GM19328 (cell line): ENCODE measurements at regions not wholly inside any gene's neighbourhood (a gene's known extent, or its start where the extent isn't known, plus 50 kb on each side); places are given as distances from the start of the nearest gene placed in this dataset.
"Not testable (repeated sequence)": the region's sequence is repeated elsewhere in the genome, so short reads cannot be mapped to it uniquely, and the experiment has no call there.

Experiments
- ATAC-seq: cut with Tn5 transposase; IDR thresholded peaks from one replicate; pipeline ENCODE4 v1.9.1; 2021; ENCODE audit warnings: mild to moderate bottlenecking, moderate library complexity; ENCODE audit not compliant: unreplicated experiment

DNA sequence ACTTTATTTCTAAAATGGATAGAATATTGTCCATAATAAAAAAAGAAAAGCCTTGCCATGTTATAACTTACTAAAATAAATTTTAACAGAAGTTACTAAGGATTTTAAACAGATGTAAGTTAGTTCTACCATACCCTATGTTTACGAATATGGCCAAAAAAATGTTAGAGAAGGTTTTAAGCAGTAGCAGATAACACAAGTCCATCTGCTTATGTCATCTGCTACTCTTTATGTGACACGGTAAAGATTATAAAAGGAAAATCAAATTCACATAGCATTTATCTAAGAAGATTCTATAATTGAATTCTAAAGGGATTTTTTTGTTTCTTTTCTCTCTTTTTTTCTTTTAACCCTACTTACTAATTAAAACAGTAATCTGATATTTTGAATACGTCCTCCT is 114.2 kb upstream of the MIR17HG start:
- no peak for ATAC-seq

DNA sequence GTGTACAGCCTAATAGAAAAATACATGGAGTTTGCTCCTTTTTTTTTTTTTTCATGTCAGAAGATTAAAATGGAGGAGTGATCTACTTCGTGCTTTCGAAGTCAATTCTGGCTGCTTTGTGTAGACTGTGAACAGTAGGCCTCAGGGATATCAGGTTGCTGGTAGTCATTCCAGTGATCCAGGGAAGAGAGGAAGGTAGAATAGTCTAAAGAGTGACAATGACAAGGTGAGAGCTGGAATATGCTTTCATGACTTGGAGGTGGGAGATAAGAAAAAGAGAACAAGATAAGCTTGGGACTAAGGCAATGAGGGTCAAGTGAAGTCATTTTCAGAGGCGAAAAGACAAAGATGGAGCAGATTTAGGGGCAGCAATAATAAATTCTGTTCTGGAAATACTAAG is 111.3 kb upstream of the MIR17HG start:
- ATAC-seq, result no peak

- no peak for ATAC-seq
Measured at GRCh38 chr13:91236921-91237320, 110.6 kb upstream of the MIR17HG start.

DNA sequence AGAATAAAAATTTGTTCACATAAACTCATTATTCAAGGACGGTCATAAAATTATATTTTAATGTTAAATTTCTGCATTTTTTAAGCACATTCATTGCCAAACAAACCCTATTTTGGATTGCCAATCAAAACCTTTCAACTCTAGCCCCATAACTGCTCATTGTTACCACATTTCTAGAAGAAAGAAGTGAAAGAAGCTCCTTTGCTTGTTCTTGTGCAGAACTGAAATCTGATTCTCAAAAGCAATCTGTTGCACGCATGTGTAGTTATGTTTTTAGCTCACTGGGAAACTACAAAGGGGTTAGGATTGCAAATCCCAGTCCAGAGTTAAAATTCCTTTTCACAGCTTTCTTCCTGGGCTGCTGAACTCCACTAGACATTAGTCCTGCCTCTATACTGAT is 109.5 kb upstream of the MIR17HG start:
- no peak for ATAC-seq

GRCh38 chr13:91240341-91240740 is 107.1 kb upstream of the MIR17HG start:
- no peak for ATAC-seq

DNA sequence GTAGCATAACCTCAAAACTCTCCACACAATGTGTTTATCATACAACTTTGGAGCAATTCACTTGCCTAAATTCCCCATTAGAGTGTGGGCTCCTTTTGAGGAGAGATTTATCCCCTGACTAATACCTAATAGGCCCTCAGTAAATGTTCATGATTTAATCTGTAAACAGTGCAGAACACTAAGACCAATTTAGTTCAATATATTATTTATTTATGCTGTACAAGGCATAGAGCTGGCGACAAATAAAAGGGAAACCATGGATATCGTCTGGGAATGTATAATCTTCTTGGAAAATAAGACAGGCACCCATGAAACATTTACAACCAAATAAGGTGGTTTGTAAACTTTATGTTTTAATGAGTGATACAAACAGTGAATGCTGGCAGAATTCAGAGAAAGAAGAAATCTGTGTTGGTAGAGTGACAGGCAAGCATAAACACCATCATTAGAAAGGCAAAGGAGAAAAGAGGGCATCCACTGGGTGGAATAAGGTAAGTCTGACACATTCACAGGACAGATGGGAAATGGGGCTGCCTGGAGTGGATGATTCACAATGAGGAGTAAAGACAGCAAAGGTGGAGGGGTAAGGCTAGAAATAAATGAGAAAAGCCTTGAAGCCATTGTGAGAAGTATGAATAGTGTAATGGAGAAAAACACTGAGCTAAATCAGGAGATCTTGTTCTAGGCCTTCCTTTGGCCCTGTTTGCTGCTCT is 106.1 kb upstream of the MIR17HG start:
- ATAC-seq, result no peak

- ATAC-seq, result no peak
Measured at GRCh38 chr13:91242652-91243051, 104.8 kb upstream of the MIR17HG start.

GRCh38 chr13:91245288-91245687 is 102.2 kb upstream of the MIR17HG start:
- ATAC-seq, result no peak

DNA sequence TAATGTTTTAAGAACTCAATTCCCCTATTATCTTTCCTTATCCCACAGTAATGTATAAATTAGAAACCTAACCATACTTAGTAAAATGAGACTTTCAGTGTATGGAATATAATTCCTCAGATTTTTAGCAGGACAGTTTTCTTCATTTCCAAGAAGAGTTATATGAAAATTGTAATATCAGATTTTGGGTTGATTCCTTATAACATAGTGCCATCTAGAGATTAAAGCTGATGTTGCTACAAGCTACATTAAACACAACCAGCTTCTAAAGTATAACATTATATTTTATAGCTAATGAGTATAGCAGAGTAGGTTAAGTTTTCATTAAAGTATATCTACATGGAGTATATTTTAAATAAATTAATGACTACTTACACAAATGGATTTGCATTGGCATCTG is 99.7 kb upstream of the MIR17HG start:
- no peak for ATAC-seq

DNA sequence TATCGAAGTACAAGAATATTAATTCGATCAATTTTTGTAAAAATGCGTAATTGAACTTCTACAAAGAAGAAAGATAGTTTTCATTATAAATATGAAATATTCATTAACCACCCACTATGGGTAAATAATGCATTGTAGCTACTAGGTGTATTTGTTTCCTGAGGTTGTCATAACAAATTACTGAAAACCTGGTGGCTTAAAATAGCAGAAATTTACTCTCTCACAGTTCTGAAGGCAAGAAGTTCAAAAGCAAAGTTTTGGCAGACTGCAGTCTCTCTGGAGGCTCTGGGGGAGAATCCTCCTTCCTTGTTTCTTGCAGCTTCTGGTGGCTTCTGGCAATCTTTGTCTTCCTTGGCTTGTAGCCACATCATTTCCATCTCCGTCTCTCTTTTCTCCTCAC is 99.2 kb upstream of the MIR17HG start:
- ATAC-seq, result no peak

GRCh38 chr13:91249370-91249769 is 98.1 kb upstream of the MIR17HG start:
- no peak for ATAC-seq

- ATAC-seq, result no peak
Measured at GRCh38 chr13:91249861-91250260, 97.6 kb upstream of the MIR17HG start.

GRCh38 chr13:91251573-91251972 is 95.9 kb upstream of the MIR17HG start:
- not testable (repeated sequence) for ATAC-seq

- no peak for ATAC-seq
Measured at GRCh38 chr13:91264484-91264883, 83.0 kb upstream of the MIR17HG start.

DNA sequence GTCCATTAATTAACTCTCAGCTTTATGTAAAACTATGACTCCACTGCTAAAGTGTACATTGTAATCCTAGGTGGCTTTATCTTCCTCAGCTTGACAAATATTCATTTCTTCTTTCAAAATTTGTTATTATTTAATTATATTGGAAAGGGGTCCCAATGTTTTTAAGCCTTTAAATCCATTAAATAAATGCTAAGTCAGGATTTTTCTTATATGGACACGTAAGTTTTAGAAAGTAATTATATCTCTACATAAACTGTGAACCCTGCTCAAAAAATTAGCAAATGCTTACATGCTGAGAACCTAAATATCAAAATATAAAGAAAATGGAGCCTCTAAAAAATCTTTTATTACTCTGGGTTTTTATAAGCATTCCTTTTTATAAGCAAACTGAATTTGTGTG is 78.2 kb upstream of the MIR17HG start:
- no peak for ATAC-seq

- no peak for ATAC-seq
Measured at GRCh38 chr13:91270031-91270430, 77.5 kb upstream of the MIR17HG start.

- ATAC-seq, result no peak
Measured at GRCh38 chr13:91272235-91272777, 75.2 kb upstream of the MIR17HG start.

DNA sequence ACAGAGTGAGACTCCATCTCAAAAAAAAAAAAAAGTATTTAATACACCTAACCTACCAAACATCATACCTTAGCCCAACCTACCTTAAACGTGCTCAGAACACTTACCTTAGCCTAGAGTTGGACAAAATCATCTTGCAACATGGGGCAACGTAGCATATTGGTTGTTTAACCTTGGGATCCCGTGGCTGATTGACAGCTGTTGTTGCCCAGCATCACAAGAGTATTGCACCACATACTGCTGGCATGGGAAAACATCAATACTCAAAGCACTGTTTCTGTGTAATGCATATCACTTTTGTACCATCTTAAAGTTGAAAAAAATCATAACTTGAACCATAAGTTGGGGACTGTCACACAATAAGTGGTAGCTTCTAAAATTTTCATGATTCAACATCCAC is 73.8 kb upstream of the MIR17HG start:
- ATAC-seq, result no peak

DNA sequence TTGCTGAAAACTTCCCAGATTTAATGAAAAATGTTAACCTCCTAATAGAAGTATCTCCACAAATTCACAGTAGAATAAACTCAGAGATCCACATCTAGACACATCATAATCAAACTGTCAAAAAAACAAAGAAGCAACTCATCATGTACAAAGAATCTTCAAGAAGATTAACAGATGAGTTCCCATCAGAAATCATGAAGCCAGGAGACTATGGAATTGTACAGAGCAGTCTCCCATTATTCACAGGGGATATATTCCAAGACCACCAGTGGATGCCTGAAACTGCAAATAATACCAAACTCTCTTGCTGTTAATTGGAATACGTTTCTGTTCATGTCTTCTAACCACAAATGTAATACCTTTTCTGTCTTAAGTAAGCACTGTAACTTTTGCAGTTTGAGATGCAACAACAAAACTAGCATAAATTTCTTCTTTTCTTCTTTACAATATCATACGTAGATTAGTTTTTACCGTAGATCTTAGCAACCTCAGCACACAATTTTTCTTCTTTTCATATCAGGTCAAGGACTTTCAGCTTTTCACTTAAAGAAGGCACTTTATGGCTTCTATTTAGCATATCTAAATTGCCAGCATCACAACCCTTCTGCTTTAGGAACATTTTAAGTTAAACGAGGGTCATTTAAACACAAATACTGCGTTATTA is 70.3 kb upstream of the MIR17HG start:
- no peak for ATAC-seq

- no peak for ATAC-seq
Measured at GRCh38 chr13:91278291-91278690, 69.2 kb upstream of the MIR17HG start.

DNA sequence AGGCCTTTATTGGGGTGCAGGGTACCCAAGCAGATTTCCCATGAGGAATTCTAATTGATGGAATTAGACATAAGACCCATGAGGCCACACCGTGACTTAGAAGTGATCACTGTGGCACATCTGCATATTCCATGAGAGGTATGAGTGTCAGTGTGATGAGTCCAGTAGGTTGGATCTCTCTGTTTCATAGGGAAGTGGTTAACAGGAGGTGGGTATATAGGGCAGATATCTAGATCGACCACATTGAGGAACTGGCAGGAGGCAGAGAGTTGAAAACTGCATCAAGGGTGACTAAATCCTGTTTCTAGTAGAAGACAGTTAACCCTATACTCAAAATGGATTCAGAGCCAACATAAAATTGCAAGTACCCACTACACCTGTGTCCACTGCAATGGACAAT is 68.6 kb upstream of the MIR17HG start:
- ATAC-seq, result no peak

DNA sequence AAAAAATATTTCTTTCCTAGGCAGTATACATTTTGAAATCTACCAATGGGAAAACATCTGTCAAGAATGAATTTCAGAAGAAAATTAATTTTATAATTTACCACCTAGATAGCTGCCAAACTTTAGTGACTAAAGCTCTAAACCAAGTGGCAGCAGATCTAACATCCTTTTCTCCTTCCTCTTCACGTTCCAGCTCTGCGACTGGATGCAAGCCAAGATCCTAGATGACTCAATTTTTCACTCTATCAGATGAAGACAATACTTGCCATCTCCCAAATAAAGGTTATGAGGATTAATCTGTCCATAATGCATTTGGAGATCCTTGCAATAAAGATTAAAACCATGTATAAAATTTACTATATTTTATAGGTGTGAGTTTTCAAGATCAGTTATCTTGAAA is 66.7 kb upstream of the MIR17HG start:
- no peak for ATAC-seq

- ATAC-seq, result no peak
Measured at GRCh38 chr13:91284335-91284734, 63.2 kb upstream of the MIR17HG start.
